ENCODE measurements at regions not wholly inside any gene's neighbourhood (a gene's known extent, or its start where the extent isn't known, plus 50 kb on each side); places are given as distances from the start of the nearest gene placed in this dataset.

DNA sequence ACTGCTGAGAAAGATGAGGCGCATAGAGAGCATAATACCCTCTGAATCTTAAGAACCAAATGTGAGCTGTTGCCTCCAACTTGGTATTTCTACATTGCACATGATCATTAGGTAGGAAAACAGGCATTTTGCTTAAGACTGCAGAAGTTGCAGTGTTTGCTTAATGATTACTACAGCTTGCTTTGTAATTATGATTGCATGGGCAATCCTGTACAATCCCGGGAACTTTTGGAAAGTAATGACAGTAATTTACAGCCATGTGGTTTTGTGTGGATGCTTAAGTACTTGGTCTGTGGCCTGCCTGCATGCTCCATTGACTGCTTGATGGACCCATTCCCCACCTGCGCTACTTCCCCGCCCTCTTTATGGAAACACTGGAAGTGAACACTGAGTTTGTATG is 301.1 kb downstream of the DIPK2A start:
- intact Hi-C loops (cut with DNase I) = no loop called here
- FAIRE-seq (no peak), ATAC-seq (no peak), DNase-seq (no peak)
- Histone ChIP-seq H3K9me3 (no peaks in the 10 kb centered on the region), H3K36me3 (no peaks in the 10 kb centered on the region), H3K4me3 (no peak overlapping the region), H3K27ac (no peak overlapping the region), H3K27me3 (no peaks in the 10 kb centered on the region), H3K4me1 (no peaks in the 10 kb centered on the region)
- TF ChIP-seq, protein P1, sequence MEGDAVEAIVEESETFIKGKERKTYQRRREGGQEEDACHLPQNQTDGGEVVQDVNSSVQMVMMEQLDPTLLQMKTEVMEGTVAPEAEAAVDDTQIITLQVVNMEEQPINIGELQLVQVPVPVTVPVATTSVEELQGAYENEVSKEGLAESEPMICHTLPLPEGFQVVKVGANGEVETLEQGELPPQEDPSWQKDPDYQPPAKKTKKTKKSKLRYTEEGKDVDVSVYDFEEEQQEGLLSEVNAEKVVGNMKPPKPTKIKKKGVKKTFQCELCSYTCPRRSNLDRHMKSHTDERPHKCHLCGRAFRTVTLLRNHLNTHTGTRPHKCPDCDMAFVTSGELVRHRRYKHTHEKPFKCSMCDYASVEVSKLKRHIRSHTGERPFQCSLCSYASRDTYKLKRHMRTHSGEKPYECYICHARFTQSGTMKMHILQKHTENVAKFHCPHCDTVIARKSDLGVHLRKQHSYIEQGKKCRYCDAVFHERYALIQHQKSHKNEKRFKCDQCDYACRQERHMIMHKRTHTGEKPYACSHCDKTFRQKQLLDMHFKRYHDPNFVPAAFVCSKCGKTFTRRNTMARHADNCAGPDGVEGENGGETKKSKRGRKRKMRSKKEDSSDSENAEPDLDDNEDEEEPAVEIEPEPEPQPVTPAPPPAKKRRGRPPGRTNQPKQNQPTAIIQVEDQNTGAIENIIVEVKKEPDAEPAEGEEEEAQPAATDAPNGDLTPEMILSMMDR (IDR thresholded peaks at IDR 0.05) = no peak
- 74 to 75% methylated on average over 4 of the region's 4 CpGs for WGBS, 2 donors

GRCh38 chr3:144273601-144274000 is 302.0 kb downstream of the DIPK2A start:
- no peak overlapping the region for H3K4me3 ChIP-seq
- no peak overlapping the region for H3K27ac ChIP-seq
- TF ChIP-seq, protein P1 (IDR thresholded peaks at IDR 0.05) = no peak
- FAIRE-seq = no peak
- H3K36me3 ChIP-seq = no peaks in the 10 kb centered on the region
- no peaks in the 10 kb centered on the region for H3K9me3 ChIP-seq
- no peak for ATAC-seq
- no peaks in the 10 kb centered on the region for H3K4me1 ChIP-seq
- H3K27me3 ChIP-seq = no peaks in the 10 kb centered on the region
- intact Hi-C loops (cut with DNase I) = no loop called here
- DNase-seq = no peak
- 76 to 95% methylated on average over 2 of the region's 2 CpGs for WGBS, 2 donors

DNA sequence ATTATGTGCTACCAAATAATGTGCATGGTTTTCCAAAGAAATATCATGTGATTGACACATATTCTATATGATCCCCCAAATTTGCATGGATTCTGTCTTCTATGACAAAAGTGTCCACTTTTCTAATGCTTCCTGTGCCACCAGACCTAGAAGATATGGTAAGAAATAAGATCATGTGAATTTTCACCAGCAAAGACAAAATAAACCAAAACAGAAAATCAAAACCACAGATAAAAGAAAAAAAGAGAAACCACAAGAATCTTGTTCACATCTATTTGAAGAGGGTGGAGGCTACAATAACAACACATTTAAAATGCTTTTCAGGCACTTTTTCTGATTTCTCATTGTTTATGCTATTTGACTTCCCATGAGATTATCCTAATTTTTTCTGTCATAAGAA is 303.4 kb downstream of the DIPK2A start:
- no peak for ATAC-seq
- Histone ChIP-seq H3K4me3 (no peak overlapping the region), H3K4me1 (no peaks in the 10 kb centered on the region), H3K36me3 (no peaks in the 10 kb centered on the region), H3K27ac (no peak overlapping the region), H3K9me3 (no peaks in the 10 kb centered on the region), H3K27me3 (no peaks in the 10 kb centered on the region)
- intact Hi-C loops (cut with DNase I) = no loop called here
- TF ChIP-seq, protein P1 (IDR thresholded peaks at IDR 0.05) = no peak
- FAIRE-seq = no peak
- DNase-seq = no peak

DNA sequence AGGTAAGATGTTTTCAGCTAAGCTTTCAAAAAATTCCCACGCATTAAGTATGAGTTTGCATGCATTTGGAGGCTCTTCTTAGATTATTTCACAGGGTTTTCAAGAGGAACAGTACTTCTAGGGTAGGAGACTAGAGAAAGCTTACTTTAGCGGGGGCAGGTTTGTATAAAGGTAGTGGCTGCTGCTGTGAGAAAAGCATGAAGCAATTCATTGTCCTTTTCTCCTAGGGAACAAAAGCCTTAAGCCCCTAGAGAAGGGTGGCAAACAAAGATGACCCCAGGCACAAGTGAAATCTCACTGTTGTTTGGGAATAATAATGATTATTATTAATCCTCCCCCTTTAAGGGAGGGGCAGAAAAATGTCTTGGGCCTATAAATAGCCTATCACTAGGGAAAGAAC is 310.7 kb downstream of the DIPK2A start:
- intact Hi-C loops (cut with DNase I) = no loop called here
- Histone ChIP-seq H3K4me1 (no peaks in the 10 kb centered on the region), H3K9me3 (no peaks in the 10 kb centered on the region), H3K27ac (no peak overlapping the region), H3K4me3 (no peak overlapping the region), H3K36me3 (no peaks in the 10 kb centered on the region), H3K27me3 (no peaks in the 10 kb centered on the region)
- FAIRE-seq = no peak
- 92 to 94% methylated on average over 2 of the region's 2 CpGs for WGBS, 2 donors
- no peak for ATAC-seq
- TF ChIP-seq, protein P1 (IDR thresholded peaks at IDR 0.05) = no peak
- DNase-seq = no peak

DNA sequence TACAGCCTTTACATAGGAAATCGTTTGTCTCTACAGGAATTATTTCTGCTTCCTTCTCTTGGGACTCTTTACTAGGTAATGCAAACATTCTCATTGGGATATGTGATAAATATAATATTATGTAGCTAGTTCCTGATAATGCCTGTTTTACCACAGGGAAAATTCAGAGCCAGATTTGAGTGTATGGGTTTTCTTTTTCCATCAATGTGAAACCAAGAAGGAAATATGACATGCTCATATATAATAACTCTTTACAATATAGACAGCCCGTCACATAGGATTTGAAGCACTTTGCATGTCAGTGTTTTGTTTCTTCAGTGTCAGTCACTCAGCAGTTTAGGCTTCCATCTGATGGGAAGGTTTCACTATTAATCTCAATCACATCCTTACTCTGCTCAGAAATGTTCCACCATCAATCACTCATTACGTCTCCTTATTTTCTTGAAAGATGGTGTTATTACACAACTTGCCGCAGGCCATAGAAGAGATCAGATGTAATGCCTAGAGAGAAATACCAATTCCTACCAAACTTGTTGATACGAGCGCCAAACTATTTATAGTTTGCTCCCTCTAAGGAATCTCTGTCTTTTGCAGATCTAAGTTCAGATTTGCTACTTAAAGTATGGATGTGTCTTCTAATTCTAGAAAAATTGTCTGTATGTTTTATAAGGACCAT is 314.8 kb downstream of the DIPK2A start:
- no peaks in the 10 kb centered on the region for H3K36me3 ChIP-seq
- no peak overlapping the region for H3K4me3 ChIP-seq
- no peaks in the 10 kb centered on the region for H3K27me3 ChIP-seq
- 84 to 87% methylated on average over 6 of the region's 6 CpGs for WGBS, 2 donors
- no peak for ATAC-seq
- no peaks in the 10 kb centered on the region for H3K4me1 ChIP-seq
- DNase-seq = no peak
- FAIRE-seq = no peak
- TF ChIP-seq, protein P1 (IDR thresholded peaks at IDR 0.05) = no peak
- no peak overlapping the region for H3K27ac ChIP-seq
- no peaks in the 10 kb centered on the region for H3K9me3 ChIP-seq
- intact Hi-C loops (cut with DNase I) = no loop called here
